ENCODE measurements at regions not wholly inside any gene's neighbourhood (a gene's known extent, or its start where the extent isn't known, plus 50 kb on each side); places are given as distances from the start of the nearest gene placed in this dataset.

DNA sequence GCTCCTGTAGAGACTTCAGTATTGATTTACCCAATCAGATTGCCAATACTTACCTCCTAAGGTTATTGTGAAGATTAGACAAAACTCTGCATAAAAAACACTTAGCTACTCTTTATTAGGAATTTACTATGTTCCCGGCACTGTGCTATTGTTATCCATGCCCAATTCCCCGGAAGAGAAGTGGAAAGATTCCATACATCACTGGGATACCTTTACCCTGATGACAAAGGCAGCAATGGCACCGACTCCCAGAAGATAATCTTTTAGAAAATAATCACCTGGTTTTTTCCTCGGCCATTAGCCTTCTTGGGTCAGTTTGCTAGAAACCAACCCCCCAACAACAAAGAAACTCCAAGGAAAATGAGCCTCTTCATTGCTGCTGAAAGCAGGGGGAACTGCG, 226.0 kb downstream of the SNX18 start:
- WGBS, 2 donors = 94 to 95% methylated on average over 5 of the region's 5 CpGs
- peak overlapping the region in 1 of 2 donors; percentile 76 for H3K27ac ChIP-seq (ENCODE audit: low read depth in 1 of 2, low read length in 1 of 2)
- H3K36me3 ChIP-seq (ENCODE audit: control insufficient read depth in 4 of 4, insufficient read depth in 4 of 4, low read length in 4 of 4) = no peaks in the 10 kb centered on the region
- H3K9ac ChIP-seq (ENCODE audit: insufficient read depth in 1 of 2, low read length in 2 of 2) = no peak overlapping the region
- H3K27me3 ChIP-seq (ENCODE audit: control insufficient read depth in 3 of 3, insufficient read depth in 3 of 3, low read length in 2 of 3) = no peaks in the 10 kb centered on the region
- TF ChIP-seq, protein P1, sequence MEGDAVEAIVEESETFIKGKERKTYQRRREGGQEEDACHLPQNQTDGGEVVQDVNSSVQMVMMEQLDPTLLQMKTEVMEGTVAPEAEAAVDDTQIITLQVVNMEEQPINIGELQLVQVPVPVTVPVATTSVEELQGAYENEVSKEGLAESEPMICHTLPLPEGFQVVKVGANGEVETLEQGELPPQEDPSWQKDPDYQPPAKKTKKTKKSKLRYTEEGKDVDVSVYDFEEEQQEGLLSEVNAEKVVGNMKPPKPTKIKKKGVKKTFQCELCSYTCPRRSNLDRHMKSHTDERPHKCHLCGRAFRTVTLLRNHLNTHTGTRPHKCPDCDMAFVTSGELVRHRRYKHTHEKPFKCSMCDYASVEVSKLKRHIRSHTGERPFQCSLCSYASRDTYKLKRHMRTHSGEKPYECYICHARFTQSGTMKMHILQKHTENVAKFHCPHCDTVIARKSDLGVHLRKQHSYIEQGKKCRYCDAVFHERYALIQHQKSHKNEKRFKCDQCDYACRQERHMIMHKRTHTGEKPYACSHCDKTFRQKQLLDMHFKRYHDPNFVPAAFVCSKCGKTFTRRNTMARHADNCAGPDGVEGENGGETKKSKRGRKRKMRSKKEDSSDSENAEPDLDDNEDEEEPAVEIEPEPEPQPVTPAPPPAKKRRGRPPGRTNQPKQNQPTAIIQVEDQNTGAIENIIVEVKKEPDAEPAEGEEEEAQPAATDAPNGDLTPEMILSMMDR (IDR thresholded peaks at IDR 0.05; ENCODE audit: control extremely low read depth, extremely low read depth) = no peak
- peaks cover 0 to 33% (median 8%) of the 10 kb centered on the region in 5 donors for H3K4me1 ChIP-seq (ENCODE audit: control insufficient read depth in 5 of 5, insufficient read depth in 5 of 5, low read length in 5 of 5)
- H3K9me3 ChIP-seq (ENCODE audit: control insufficient read depth in 4 of 4, insufficient read depth in 3 of 4, low read length in 3 of 4) = no peaks in the 10 kb centered on the region
- no peak overlapping the region for H3K4me3 ChIP-seq
- no peak for ATAC-seq (ENCODE audit: insufficient read depth, low FRiP score)
- DNase-seq = no peak

DNA sequence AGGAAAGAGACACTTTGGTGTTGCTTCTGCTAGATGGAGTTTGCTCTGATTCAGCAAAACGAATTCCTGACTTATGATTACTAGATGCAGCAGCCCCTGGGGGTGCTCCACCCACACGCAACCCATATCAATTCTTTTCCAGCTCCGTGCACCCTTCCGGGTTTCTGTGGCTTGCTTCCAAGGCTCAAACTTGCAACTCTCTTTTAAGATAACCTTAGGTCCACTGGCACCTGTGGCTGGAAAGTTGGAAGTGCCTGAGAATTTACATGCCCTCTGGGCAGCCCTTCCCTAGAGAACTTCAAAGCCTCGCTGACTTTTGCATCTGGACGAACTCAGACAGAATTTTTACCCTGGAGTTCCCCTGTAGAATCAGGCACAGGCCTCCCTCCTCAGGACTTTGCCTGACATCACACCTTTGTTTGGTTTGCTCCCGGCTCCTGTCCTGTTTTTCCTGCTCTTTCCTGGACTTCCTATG, 224.9 kb downstream of the SNX18 start:
- Histone ChIP-seq H3K9ac (ENCODE audit: insufficient read depth in 1 of 2, low read length in 2 of 2) (no peak overlapping the region), H3K4me3 (no peak overlapping the region), H3K27ac (ENCODE audit: low read depth in 1 of 2, low read length in 1 of 2) (no peak overlapping the region), H3K36me3 (ENCODE audit: control insufficient read depth in 4 of 4, insufficient read depth in 4 of 4, low read length in 4 of 4) (no peaks in the 10 kb centered on the region), H3K9me3 (ENCODE audit: control insufficient read depth in 4 of 4, insufficient read depth in 3 of 4, low read length in 3 of 4) (no peaks in the 10 kb centered on the region), H3K27me3 (ENCODE audit: control insufficient read depth in 3 of 3, insufficient read depth in 3 of 3, low read length in 2 of 3) (no peaks in the 10 kb centered on the region), H3K4me1 (ENCODE audit: control insufficient read depth in 5 of 5, insufficient read depth in 5 of 5, low read length in 5 of 5) (peaks cover 0 to 37% (median 10%) of the 10 kb centered on the region in 5 donors)
- TF ChIP-seq, protein P1 (IDR thresholded peaks at IDR 0.05; ENCODE audit: control extremely low read depth, extremely low read depth) = no peak
- WGBS, 2 donors = 54 to 61% methylated on average over 7 of the region's 7 CpGs
- no peak for ATAC-seq (ENCODE audit: insufficient read depth, low FRiP score)
- no peak for DNase-seq

DNA sequence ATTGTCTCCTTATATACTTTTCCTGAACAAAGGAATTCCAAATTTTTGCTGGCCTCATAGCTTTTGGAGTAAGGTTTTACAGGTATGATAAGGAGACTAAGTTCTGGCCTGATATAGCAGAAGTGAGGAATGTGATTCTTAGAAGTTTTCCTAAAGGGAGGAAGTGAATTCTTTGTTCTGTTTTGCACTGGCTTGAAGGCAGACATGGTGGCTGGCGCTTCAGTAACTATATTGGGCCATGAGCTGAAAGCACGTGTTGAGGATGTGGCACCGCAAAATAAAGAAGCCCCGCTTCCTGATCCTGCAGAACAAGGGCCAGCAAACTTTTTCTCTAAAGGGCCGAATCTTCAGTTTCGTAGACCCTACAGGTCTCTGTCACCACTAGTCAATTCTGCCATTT, 224.2 kb downstream of the SNX18 start:
- Histone ChIP-seq H3K9me3 (ENCODE audit: control insufficient read depth in 4 of 4, insufficient read depth in 3 of 4, low read length in 3 of 4) (no peaks in the 10 kb centered on the region), H3K4me1 (ENCODE audit: control insufficient read depth in 5 of 5, insufficient read depth in 5 of 5, low read length in 5 of 5) (peaks cover 0 to 42% (median 10%) of the 10 kb centered on the region in 5 donors), H3K36me3 (ENCODE audit: control insufficient read depth in 4 of 4, insufficient read depth in 4 of 4, low read length in 4 of 4) (no peaks in the 10 kb centered on the region), H3K27me3 (ENCODE audit: control insufficient read depth in 3 of 3, insufficient read depth in 3 of 3, low read length in 2 of 3) (no peaks in the 10 kb centered on the region), H3K4me3 (no peak overlapping the region), H3K9ac (ENCODE audit: insufficient read depth in 1 of 2, low read length in 2 of 2) (no peak overlapping the region), H3K27ac (ENCODE audit: low read depth in 1 of 2, low read length in 1 of 2) (no peak overlapping the region)
- TF ChIP-seq, protein P1 (IDR thresholded peaks at IDR 0.05; ENCODE audit: control extremely low read depth, extremely low read depth) = no peak
- no peak for DNase-seq
- no peak for ATAC-seq (ENCODE audit: insufficient read depth, low FRiP score)
- WGBS, 2 donors = 87 to 89% methylated on average over 6 of the region's 6 CpGs

- no peaks in the 10 kb centered on the region for H3K9me3 ChIP-seq (ENCODE audit: control insufficient read depth in 4 of 4, insufficient read depth in 3 of 4, low read length in 3 of 4)
- DNase-seq (no peak), ATAC-seq (ENCODE audit: insufficient read depth, low FRiP score) (no peak)
- no peaks in the 10 kb centered on the region for H3K27me3 ChIP-seq (ENCODE audit: control insufficient read depth in 3 of 3, insufficient read depth in 3 of 3, low read length in 2 of 3)
- no peak overlapping the region for H3K27ac ChIP-seq (ENCODE audit: low read depth in 1 of 2, low read length in 1 of 2)
- H3K4me3 ChIP-seq = no peak overlapping the region
- peaks cover 0 to 46% (median 10%) of the 10 kb centered on the region in 5 donors for H3K4me1 ChIP-seq (ENCODE audit: control insufficient read depth in 5 of 5, insufficient read depth in 5 of 5, low read length in 5 of 5)
- H3K9ac ChIP-seq (ENCODE audit: insufficient read depth in 1 of 2, low read length in 2 of 2) = no peak overlapping the region
- TF ChIP-seq, protein P1 (IDR thresholded peaks at IDR 0.05; ENCODE audit: control extremely low read depth, extremely low read depth) = no peak
- WGBS, 2 donors = 96 to 97% methylated on average over 5 of the region's 5 CpGs
- H3K36me3 ChIP-seq (ENCODE audit: control insufficient read depth in 4 of 4, insufficient read depth in 4 of 4, low read length in 4 of 4) = no peaks in the 10 kb centered on the region
Observed at GRCh38 chr5:54740141-54740540, 222.6 kb downstream of the SNX18 start.

All from lung (tissue), 11 donors.